ENCODE measurements at regions not wholly inside any gene's neighbourhood (a gene's known extent, or its start where the extent isn't known, plus 50 kb on each side); places are given as distances from the start of the nearest gene placed in this dataset.

- no peak for TF ChIP-seq POLR2A (IDR thresholded peaks at IDR 0.05; ENCODE audit: low read depth, low read length)
- FAIRE-seq: no peak
- DNase-seq (ENCODE audit: insufficient read length, low spot score): no peak
Observed at GRCh38 chr16:65788434-65789140, 577.9 kb upstream of the CDH5 start.

- DNase-seq (ENCODE audit: insufficient read length, low spot score): no peak
- no peak for TF ChIP-seq POLR2A (IDR thresholded peaks at IDR 0.05; ENCODE audit: low read depth, low read length)
- no peak for FAIRE-seq
Observed at GRCh38 chr16:65787921-65788320, 578.6 kb upstream of the CDH5 start.

- no peak for FAIRE-seq
- no peak for DNase-seq (ENCODE audit: insufficient read length, low spot score)
- TF ChIP-seq POLR2A (IDR thresholded peaks at IDR 0.05; ENCODE audit: low read depth, low read length): no peak
Observed at GRCh38 chr16:65786916-65787315, 579.6 kb upstream of the CDH5 start.

- DNase-seq (ENCODE audit: insufficient read length, low spot score) (no peak), FAIRE-seq (no peak)
- TF ChIP-seq POLR2A (IDR thresholded peaks at IDR 0.05; ENCODE audit: low read depth, low read length): no peak
Observed at GRCh38 chr16:65783709-65784474, 582.6 kb upstream of the CDH5 start.

GRCh38 chr16:65782611-65783600, 583.6 kb upstream of the CDH5 start:
- DNase-seq (ENCODE audit: insufficient read length, low spot score): no peak
- TF ChIP-seq POLR2A (IDR thresholded peaks at IDR 0.05; ENCODE audit: low read depth, low read length): no peak

GRCh38 chr16:65781855-65782254, 584.6 kb upstream of the CDH5 start:
- no peak for FAIRE-seq
- no peak for TF ChIP-seq POLR2A (IDR thresholded peaks at IDR 0.05; ENCODE audit: low read depth, low read length)
- DNase-seq (ENCODE audit: insufficient read length, low spot score): no peak

More at GRCh38 chr16:65782611-65783600, 583.6 kb upstream of the CDH5 start:
- no peak for FAIRE-seq

- DNase-seq (ENCODE audit: insufficient read length, low spot score) (no peak), FAIRE-seq (no peak)
- TF ChIP-seq POLR2A (IDR thresholded peaks at IDR 0.05; ENCODE audit: low read depth, low read length): no peak
Observed at GRCh38 chr16:65781363-65781762, 585.1 kb upstream of the CDH5 start.

GRCh38 chr16:65779201-65779600, 587.3 kb upstream of the CDH5 start:
- no peak for DNase-seq (ENCODE audit: insufficient read length, low spot score)
- no peak for TF ChIP-seq POLR2A (IDR thresholded peaks at IDR 0.05; ENCODE audit: low read depth, low read length)
- no peak for FAIRE-seq

GRCh38 chr16:65776639-65777183, 589.8 kb upstream of the CDH5 start:
- TF ChIP-seq POLR2A (IDR thresholded peaks at IDR 0.05; ENCODE audit: low read depth, low read length): no peak
- FAIRE-seq (no peak), DNase-seq (ENCODE audit: insufficient read length, low spot score) (no peak)

GRCh38 chr16:65775829-65776228, 590.7 kb upstream of the CDH5 start:
- DNase-seq (ENCODE audit: insufficient read length, low spot score): no peak
- no peak for TF ChIP-seq POLR2A (IDR thresholded peaks at IDR 0.05; ENCODE audit: low read depth, low read length)
- FAIRE-seq: no peak

- TF ChIP-seq POLR2A (IDR thresholded peaks at IDR 0.05; ENCODE audit: low read depth, low read length): no peak
- no peak for FAIRE-seq
- no peak for DNase-seq (ENCODE audit: insufficient read length, low spot score)
Observed at GRCh38 chr16:65774350-65774749, 592.1 kb upstream of the CDH5 start.

- TF ChIP-seq POLR2A (IDR thresholded peaks at IDR 0.05; ENCODE audit: low read depth, low read length): no peak
- FAIRE-seq: no peak
- no peak for DNase-seq (ENCODE audit: insufficient read length, low spot score)
Observed at GRCh38 chr16:65773301-65773874, 593.1 kb upstream of the CDH5 start.

GRCh38 chr16:65772134-65772732, 594.3 kb upstream of the CDH5 start:
- DNase-seq (ENCODE audit: insufficient read length, low spot score): no peak
- no peak for TF ChIP-seq POLR2A (IDR thresholded peaks at IDR 0.05; ENCODE audit: low read depth, low read length)
- FAIRE-seq: no peak

Measured in H54 (cell line).